GM23338 (cell line): ENCODE measurements at regions not wholly inside any gene's neighbourhood (a gene's known extent, or its start where the extent isn't known, plus 50 kb on each side); places are given as distances from the start of the nearest gene placed in this dataset.

Experiments
- ATAC-seq: fragments of 200-7000 bp; cut with Tn5 transposase; 3 replicates; pipeline ENCODE4 v1.9.1; 2020
- DNase-seq: peaks from one replicate; pipeline ENCODE4 v3.0.0-alpha.2; 2015; ENCODE audit warnings: low spot score
- H2AFZ ChIP-seq: fragments of 200-600 bp; sonication (generic); 2 replicates; pipeline ENCODE4 v1.8.0; 2016; ENCODE audit warnings: antibody characterized with exemption, mild to moderate bottlenecking, moderate library complexity
- H3F3A ChIP-seq: fragments of 200-600 bp; sonication (generic); replicated peaks from 2 replicates; pipeline ENCODE4 v1.8.0; 2017; ENCODE audit warnings: antibody characterized with exemption, mixed run types, low read depth
- H3K27ac ChIP-seq: fragments of 200-600 bp; sonication (generic); 2 replicates; pipeline ENCODE4 v1.6.1; 2016; ENCODE audit warnings: low read depth
- H3K27me3 ChIP-seq: fragments of 200-600 bp; sonication (generic); 2 replicates; pipeline ENCODE4 v1.8.0; 2016; ENCODE audit warnings: mild to moderate bottlenecking, mixed run types, moderate library complexity; ENCODE audit not compliant: insufficient read depth
- H3K36me3 ChIP-seq: fragments of 200-600 bp; sonication (generic); 2 replicates; pipeline ENCODE4 v1.8.0; 2016; ENCODE audit warnings: mild to moderate bottlenecking; ENCODE audit not compliant: insufficient read depth
- H3K4me1 ChIP-seq: fragments of 200-600 bp; sonication (generic); 2 replicates; pipeline ENCODE4 v1.8.0; 2016; ENCODE audit warnings: mild to moderate bottlenecking, moderate library complexity; ENCODE audit not compliant: insufficient read depth
- H3K4me2 ChIP-seq: fragments of 200-600 bp; sonication (generic); 2 replicates; pipeline ENCODE4 v1.7.1; 2017; ENCODE audit warnings: mixed run types
- H3K4me3 ChIP-seq: fragments of 200-600 bp; sonication (generic); 2 replicates; pipeline ENCODE4 v1.6.1; 2016; ENCODE audit warnings: mixed run types
- H3K79me2 ChIP-seq: fragments of 200-600 bp; sonication (generic); replicated peaks from 2 replicates; pipeline ENCODE4 v1.8.0; 2017; ENCODE audit warnings: mild to moderate bottlenecking; ENCODE audit not compliant: insufficient read depth
- H3K9me2 ChIP-seq: fragments of 200-600 bp; sonication (generic); 2 replicates; pipeline ENCODE4 v1.8.0; 2017; ENCODE audit not compliant: insufficient read depth
- H4K20me1 ChIP-seq: fragments of 200-600 bp; sonication (generic); replicated peaks from 2 replicates; pipeline ENCODE4 v1.8.0; 2017; ENCODE audit warnings: mild to moderate bottlenecking; ENCODE audit not compliant: insufficient read depth
- H3K27ac Mint-ChIP-seq: 2 replicates; pipeline ENCODE4 v1.8.0; 2020; ENCODE audit warnings: inconsistent platforms, mild to moderate bottlenecking, moderate library complexity, mixed read lengths
- H3K27me3 Mint-ChIP-seq: 3 replicates; pipeline ENCODE4 v1.8.0; 2022; ENCODE audit warnings: low read depth, mild to moderate bottlenecking, moderate library complexity, mixed read lengths, inconsistent platforms; ENCODE audit not compliant: insufficient read depth, poor library complexity
- H3K36me3 Mint-ChIP-seq: 3 replicates; pipeline ENCODE4 v1.8.0; 2021; ENCODE audit warnings: low read depth, mild to moderate bottlenecking, inconsistent platforms, moderate library complexity, mixed read lengths
- H3K4me1 Mint-ChIP-seq: 3 replicates; pipeline ENCODE4 v1.8.0; 2020; ENCODE audit warnings: mild to moderate bottlenecking, inconsistent platforms, mixed read lengths
- H3K4me3 Mint-ChIP-seq: 3 replicates; pipeline ENCODE4 v1.8.0; 2021; ENCODE audit warnings: moderate library complexity, mild to moderate bottlenecking, inconsistent platforms, mixed read lengths
- H3K9me3 Mint-ChIP-seq: 3 replicates; pipeline ENCODE4 v1.8.0; 2020; ENCODE audit warnings: moderate library complexity, mild to moderate bottlenecking, inconsistent platforms, mixed read lengths
- EZH2 ChIP-seq: fragments of 200-600 bp; sonication (generic); IDR thresholded peaks from one replicate; pipeline ENCODE4 v1.8.0; 2017; ENCODE audit warnings: antibody characterized with exemption, mild to moderate bottlenecking, low read depth; ENCODE audit not compliant: unreplicated experiment
- JUNB ChIP-seq: IDR thresholded peaks from one replicate; pipeline ENCODE4 v1.6.1; 2016; ENCODE audit warnings: antibody characterized with exemption; ENCODE audit not compliant: unreplicated experiment
- POLR2AphosphoS5 ChIP-seq: IDR thresholded peaks from 2 replicates; pipeline ENCODE4 v1.6.1; 2016; ENCODE audit warnings: antibody characterized with exemption, low read depth
- STAT1 ChIP-seq: IDR thresholded peaks from one replicate; pipeline ENCODE4 v1.6.1; 2016; ENCODE audit warnings: antibody characterized with exemption; ENCODE audit not compliant: unreplicated experiment
- ZNF114 ChIP-seq: fragments of 250-450 bp; sonication (Bioruptor Pico); IDR thresholded peaks from 2 replicates; pipeline ENCODE4 v1.5.0; 2020; ENCODE audit warnings: mild to moderate bottlenecking, moderate library complexity
- ZNF331 ChIP-seq: fragments of 250-450 bp; sonication (Bioruptor Pico); IDR thresholded peaks from 2 replicates; pipeline ENCODE4 v1.5.0; 2020; ENCODE audit warnings: low read depth, mild to moderate bottlenecking, moderate library complexity
- TF ChIP-seq, protein P1 (sequence below): fragments of 250-450 bp; sonication (Bioruptor Pico); IDR thresholded peaks from 2 replicates; pipeline ENCODE4 v1.5.0; 2020; ENCODE audit warnings: mild to moderate bottlenecking, moderate library complexity
- TF ChIP-seq, protein P2 (sequence below): IDR thresholded peaks from 2 replicates; pipeline ENCODE4 v1.6.1; 2016; ENCODE audit warnings: antibody characterized with exemption

DNA sequence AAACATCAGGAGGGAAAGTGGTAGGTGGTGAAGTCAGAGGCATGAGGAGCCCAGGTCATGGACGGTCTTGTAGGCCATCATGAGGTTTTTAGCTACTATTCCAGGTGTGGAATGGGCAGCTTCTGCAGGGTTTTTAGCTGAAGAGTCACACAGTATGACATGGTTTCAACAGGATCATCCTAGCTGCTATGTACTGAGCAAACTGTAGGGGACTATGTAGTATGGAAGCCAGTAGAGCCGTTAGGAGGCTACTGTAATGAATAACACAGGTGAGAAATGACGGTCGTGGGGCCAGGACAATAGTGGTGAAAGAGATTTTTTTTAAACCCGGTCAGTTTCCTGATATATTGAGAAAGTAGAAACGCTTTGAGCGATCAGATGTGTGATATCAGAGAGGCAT is 167.6 kb upstream of the FN1 start (continued):
- TF ChIP-seq, protein P1, sequence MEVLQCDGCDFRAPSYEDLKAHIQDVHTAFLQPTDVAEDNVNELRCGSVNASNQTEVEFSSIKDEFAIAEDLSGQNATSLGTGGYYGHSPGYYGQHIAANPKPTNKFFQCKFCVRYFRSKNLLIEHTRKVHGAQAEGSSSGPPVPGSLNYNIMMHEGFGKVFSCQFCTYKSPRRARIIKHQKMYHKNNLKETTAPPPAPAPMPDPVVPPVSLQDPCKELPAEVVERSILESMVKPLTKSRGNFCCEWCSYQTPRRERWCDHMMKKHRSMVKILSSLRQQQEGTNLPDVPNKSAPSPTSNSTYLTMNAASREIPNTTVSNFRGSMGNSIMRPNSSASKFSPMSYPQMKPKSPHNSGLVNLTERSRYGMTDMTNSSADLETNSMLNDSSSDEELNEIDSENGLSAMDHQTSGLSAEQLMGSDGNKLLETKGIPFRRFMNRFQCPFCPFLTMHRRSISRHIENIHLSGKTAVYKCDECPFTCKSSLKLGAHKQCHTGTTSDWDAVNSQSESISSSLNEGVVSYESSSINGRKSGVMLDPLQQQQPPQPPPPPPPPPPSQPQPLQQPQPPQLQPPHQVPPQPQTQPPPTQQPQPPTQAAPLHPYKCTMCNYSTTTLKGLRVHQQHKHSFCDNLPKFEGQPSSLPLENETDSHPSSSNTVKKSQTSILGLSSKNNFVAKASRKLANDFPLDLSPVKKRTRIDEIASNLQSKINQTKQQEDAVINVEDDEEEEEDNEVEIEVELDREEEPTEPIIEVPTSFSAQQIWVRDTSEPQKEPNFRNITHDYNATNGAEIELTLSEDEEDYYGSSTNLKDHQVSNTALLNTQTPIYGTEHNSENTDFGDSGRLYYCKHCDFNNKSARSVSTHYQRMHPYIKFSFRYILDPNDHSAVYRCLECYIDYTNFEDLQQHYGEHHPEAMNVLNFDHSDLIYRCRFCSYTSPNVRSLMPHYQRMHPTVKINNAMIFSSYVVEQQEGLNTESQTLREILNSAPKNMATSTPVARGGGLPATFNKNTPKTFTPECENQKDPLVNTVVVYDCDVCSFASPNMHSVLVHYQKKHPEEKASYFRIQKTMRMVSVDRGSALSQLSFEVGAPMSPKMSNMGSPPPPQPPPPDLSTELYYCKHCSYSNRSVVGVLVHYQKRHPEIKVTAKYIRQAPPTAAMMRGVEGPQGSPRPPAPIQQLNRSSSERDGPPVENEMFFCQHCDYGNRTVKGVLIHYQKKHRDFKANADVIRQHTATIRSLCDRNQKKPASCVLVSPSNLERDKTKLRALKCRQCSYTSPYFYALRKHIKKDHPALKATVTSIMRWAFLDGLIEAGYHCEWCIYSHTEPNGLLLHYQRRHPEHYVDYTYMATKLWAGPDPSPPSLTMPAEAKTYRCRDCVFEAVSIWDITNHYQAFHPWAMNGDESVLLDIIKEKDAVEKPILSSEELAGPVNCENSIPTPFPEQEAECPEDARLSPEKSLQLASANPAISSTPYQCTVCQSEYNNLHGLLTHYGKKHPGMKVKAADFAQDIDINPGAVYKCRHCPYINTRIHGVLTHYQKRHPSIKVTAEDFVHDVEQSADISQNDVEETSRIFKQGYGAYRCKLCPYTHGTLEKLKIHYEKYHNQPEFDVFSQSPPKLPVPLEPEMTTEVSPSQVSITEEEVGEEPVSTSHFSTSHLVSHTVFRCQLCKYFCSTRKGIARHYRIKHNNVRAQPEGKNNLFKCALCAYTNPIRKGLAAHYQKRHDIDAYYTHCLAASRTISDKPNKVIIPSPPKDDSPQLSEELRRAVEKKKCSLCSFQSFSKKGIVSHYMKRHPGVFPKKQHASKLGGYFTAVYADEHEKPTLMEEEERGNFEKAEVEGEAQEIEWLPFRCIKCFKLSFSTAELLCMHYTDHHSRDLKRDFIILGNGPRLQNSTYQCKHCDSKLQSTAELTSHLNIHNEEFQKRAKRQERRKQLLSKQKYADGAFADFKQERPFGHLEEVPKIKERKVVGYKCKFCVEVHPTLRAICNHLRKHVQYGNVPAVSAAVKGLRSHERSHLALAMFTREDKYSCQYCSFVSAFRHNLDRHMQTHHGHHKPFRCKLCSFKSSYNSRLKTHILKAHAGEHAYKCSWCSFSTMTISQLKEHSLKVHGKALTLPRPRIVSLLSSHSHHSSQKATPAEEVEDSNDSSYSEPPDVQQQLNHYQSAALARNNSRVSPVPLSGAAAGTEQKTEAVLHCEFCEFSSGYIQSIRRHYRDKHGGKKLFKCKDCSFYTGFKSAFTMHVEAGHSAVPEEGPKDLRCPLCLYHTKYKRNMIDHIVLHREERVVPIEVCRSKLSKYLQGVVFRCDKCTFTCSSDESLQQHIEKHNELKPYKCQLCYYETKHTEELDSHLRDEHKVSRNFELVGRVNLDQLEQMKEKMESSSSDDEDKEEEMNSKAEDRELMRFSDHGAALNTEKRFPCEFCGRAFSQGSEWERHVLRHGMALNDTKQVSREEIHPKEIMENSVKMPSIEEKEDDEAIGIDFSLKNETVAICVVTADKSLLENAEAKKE (CRISPR knock-in tag), result no peak
- TF ChIP-seq ZNF331 (CRISPR knock-in tag) (no peak), POLR2AphosphoS5 (no peak), JUNB (no peak), STAT1 (no peak), EZH2 (no peak)
- TF ChIP-seq, protein P2, sequence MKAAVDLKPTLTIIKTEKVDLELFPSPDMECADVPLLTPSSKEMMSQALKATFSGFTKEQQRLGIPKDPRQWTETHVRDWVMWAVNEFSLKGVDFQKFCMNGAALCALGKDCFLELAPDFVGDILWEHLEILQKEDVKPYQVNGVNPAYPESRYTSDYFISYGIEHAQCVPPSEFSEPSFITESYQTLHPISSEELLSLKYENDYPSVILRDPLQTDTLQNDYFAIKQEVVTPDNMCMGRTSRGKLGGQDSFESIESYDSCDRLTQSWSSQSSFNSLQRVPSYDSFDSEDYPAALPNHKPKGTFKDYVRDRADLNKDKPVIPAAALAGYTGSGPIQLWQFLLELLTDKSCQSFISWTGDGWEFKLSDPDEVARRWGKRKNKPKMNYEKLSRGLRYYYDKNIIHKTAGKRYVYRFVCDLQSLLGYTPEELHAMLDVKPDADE, result no peak

DNA sequence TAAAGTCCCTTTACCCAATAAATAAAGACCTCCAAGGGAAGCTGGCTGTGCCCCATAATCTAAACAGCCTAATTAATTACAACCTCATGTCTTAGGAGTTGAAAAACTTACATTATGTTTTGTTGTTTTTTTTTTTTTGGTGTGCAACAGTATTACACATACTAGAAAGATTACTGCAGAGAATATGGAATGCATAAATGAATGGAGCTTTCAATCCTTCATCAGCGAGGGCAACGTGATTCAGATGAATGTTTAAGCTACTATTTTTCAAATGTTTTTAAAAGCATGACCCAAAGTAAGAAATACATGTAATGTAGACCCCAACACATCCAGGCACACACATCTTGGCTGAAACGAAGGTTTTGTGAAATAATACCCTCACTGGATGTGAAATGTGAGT is 167.1 kb upstream of the FN1 start:
- Mint-ChIP-seq H3K27ac (no peak overlapping the region), H3K27me3 (no peaks in the 10 kb centered on the region), H3K4me3 (no peak overlapping the region), H3K4me1 (no peaks in the 10 kb centered on the region), H3K9me3 (no peaks in the 10 kb centered on the region), H3K36me3 (no peaks in the 10 kb centered on the region)
- Histone ChIP-seq H3K9me2 (peaks cover 17% of the 10 kb centered on the region), H3K79me2 (no peaks in the 10 kb centered on the region), H3K4me3 (no peak overlapping the region), H3K4me2 (no peak overlapping the region), H3F3A (0 out of 2 replicates have a peak, but pooled peaks cover 5% of the 10 kb centered on the region), H3K27me3 (no peaks in the 10 kb centered on the region), H3K27ac (no peak overlapping the region), H4K20me1 (no peaks in the 10 kb centered on the region), H2AFZ (no peak overlapping the region), H3K4me1 (no peaks in the 10 kb centered on the region), H3K36me3 (no peaks in the 10 kb centered on the region)
- no peak for TF ChIP-seq ZNF114
- no peak for ATAC-seq
- DNase-seq, result no peak
